ENCODE measurements at regions not wholly inside any gene's neighbourhood (a gene's known extent, or its start where the extent isn't known, plus 50 kb on each side); places are given as distances from the start of the nearest gene placed in this dataset.

DNA sequence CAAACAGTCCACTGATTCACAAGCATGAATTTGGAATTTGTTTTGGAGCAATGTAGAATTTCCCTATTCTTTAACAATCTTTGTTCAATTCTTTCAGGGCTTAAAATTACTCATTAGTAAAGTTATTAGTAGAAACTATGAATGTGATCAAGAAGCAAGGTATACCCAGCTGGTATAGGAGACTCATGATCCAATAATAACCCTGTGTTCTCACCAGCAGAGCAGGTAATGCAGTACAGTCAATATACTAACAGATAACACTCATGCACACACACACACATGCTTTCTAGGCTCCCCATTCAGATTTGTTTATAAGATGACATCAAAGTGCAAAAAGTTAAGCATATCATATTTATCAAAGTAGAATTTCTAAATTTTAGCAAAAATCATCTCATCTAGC lies 445.2 kb downstream of the ELAVL2 start:
- Histone ChIP-seq H3K27me3 (ENCODE audit: control insufficient read depth, insufficient read depth, low read length) (no peaks in the 10 kb centered on the region), H3K4me3 (ENCODE audit: low read length) (no peak overlapping the region), H3K27ac (ENCODE audit: low read length) (no peak overlapping the region), H3K36me3 (ENCODE audit: control insufficient read depth, low read depth, low read length) (no peaks in the 10 kb centered on the region), H3K9me3 (ENCODE audit: control insufficient read depth, low read depth, low read length) (no peaks in the 10 kb centered on the region), H3K4me1 (ENCODE audit: control insufficient read depth, low read depth, low read length) (no peaks in the 10 kb centered on the region), H3K9ac (ENCODE audit: low read length) (no peak overlapping the region)

DNA sequence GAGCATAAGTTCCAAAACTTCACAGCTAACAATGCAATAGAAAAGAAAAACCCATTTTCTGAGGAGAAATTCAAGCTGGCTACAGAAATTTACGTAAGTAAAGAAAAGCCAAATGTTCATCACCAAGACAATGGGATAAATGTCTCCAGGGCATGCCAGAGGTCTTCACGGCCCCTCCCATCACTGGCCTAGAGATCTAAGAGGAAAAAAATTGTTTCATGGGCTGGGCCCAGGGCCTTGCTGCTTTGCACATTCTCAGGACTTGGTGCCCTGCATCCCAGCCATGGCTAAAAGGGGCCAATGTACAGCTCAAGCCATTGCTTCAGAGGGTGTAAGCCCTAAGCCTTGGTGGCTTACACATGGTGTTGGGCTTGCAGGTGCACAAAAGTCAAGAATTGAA lies 443.6 kb downstream of the ELAVL2 start:
- no peaks in the 10 kb centered on the region for H3K4me1 ChIP-seq (ENCODE audit: control insufficient read depth, low read depth, low read length)
- H3K9me3 ChIP-seq (ENCODE audit: control insufficient read depth, low read depth, low read length), result no peaks in the 10 kb centered on the region
- no peak overlapping the region for H3K4me3 ChIP-seq (ENCODE audit: low read length)
- no peak overlapping the region for H3K9ac ChIP-seq (ENCODE audit: low read length)
- H3K27me3 ChIP-seq (ENCODE audit: control insufficient read depth, insufficient read depth, low read length), result no peaks in the 10 kb centered on the region
- H3K27ac ChIP-seq (ENCODE audit: low read length), result no peak overlapping the region
- H3K36me3 ChIP-seq (ENCODE audit: control insufficient read depth, low read depth, low read length), result no peaks in the 10 kb centered on the region

DNA sequence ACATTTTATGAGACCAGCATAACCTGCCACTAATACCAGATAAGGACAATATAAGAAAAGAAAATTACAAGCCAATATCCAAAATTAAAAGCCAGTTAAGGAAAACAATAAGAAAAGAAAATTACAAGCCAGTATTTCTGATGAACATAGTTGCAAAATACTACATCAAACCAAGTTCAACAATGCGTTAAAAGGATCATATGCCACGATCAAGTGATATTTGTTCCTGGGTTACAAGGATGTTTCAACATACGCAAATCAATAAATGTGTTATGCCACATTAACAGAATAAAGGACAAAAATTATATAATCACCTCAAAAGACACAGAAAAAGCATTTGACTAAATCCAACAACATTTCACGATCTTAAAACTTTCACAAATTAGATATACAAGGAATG lies 431.9 kb downstream of the ELAVL2 start:
- H3K4me3 ChIP-seq (ENCODE audit: low read length), result no peak overlapping the region
- H3K36me3 ChIP-seq (ENCODE audit: control insufficient read depth, low read depth, low read length), result no peaks in the 10 kb centered on the region
- H3K4me1 ChIP-seq (ENCODE audit: control insufficient read depth, low read depth, low read length), result no peaks in the 10 kb centered on the region
- H3K27me3 ChIP-seq (ENCODE audit: control insufficient read depth, insufficient read depth, low read length), result no peaks in the 10 kb centered on the region
- H3K9me3 ChIP-seq (ENCODE audit: control insufficient read depth, low read depth, low read length), result no peaks in the 10 kb centered on the region
- no peak overlapping the region for H3K27ac ChIP-seq (ENCODE audit: low read length)
- no peak overlapping the region for H3K9ac ChIP-seq (ENCODE audit: low read length)

DNA sequence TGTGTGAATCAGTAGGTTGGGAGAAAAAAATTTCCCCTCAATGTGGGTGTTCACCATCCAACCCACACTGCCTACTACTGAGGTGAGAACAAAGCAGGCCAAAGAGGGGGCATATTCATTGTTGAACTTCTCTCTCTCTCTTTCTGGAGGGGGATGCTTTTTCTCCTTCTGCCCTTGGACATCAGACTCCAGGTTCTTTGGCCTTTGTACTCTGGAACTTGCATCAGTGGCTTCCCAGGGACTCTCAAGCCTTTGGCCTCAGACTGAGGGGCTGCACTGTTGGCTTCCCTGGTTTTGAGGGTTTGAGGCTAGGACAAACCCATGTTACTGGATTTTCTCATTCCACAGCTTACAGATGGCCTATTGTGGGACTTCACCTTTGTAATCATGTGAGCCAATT lies 417.2 kb downstream of the ELAVL2 start:
- Histone ChIP-seq H3K27ac (ENCODE audit: low read length) (no peak overlapping the region), H3K4me1 (ENCODE audit: control insufficient read depth, low read depth, low read length) (no peaks in the 10 kb centered on the region), H3K9me3 (ENCODE audit: control insufficient read depth, low read depth, low read length) (no peaks in the 10 kb centered on the region), H3K9ac (ENCODE audit: low read length) (no peak overlapping the region), H3K27me3 (ENCODE audit: control insufficient read depth, insufficient read depth, low read length) (no peaks in the 10 kb centered on the region), H3K4me3 (ENCODE audit: low read length) (no peak overlapping the region), H3K36me3 (ENCODE audit: control insufficient read depth, low read depth, low read length) (no peaks in the 10 kb centered on the region)

DNA sequence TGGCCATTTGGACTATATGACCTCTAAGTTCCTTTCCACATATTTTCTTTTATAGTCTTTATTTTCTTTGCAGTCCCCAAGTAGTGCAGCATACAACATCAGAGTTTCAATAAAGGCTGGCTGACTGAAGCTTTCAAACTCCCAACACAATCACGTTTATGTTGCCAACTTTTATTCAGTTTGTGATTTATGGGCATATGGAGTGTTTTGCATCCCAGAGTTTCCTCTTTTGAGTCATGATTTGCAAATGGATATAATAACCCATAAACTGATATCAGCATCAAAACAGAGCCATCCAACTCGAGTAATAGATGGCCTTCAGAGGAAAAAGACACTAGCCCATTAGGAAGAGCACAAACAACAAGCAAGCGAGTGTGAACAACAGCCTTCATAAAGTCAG lies 414.0 kb downstream of the ELAVL2 start:
- no peaks in the 10 kb centered on the region for H3K27me3 ChIP-seq (ENCODE audit: control insufficient read depth, insufficient read depth, low read length)
- H3K36me3 ChIP-seq (ENCODE audit: control insufficient read depth, low read depth, low read length), result no peaks in the 10 kb centered on the region
- H3K9ac ChIP-seq (ENCODE audit: low read length), result no peak overlapping the region
- H3K9me3 ChIP-seq (ENCODE audit: control insufficient read depth, low read depth, low read length), result no peaks in the 10 kb centered on the region
- H3K27ac ChIP-seq (ENCODE audit: low read length), result no peak overlapping the region
- H3K4me3 ChIP-seq (ENCODE audit: low read length), result no peak overlapping the region
- no peaks in the 10 kb centered on the region for H3K4me1 ChIP-seq (ENCODE audit: control insufficient read depth, low read depth, low read length)

DNA sequence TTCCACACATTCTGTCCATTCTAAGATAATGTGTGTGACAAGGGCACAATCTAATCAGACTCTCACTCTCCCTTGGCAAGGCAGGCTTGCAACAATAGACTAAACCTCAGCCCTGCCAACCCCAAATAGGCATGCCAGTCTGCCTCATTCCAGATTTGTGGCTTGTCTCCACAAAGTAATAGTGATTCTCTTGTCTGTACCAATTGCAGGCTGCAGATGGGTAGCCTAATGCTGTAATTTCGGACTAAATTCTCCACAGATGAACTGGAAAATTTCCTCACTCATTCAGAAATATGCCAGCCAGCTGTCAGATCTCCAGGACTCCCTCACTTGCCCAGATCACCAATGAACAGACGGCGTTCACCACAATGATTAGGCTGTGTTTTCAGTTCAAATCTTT lies 413.6 kb downstream of the ELAVL2 start:
- no peaks in the 10 kb centered on the region for H3K4me1 ChIP-seq (ENCODE audit: control insufficient read depth, low read depth, low read length)
- H3K27me3 ChIP-seq (ENCODE audit: control insufficient read depth, insufficient read depth, low read length), result no peaks in the 10 kb centered on the region
- no peak overlapping the region for H3K9ac ChIP-seq (ENCODE audit: low read length)
- no peak overlapping the region for H3K27ac ChIP-seq (ENCODE audit: low read length)
- no peak overlapping the region for H3K4me3 ChIP-seq (ENCODE audit: low read length)
- no peaks in the 10 kb centered on the region for H3K36me3 ChIP-seq (ENCODE audit: control insufficient read depth, low read depth, low read length)
- H3K9me3 ChIP-seq (ENCODE audit: control insufficient read depth, low read depth, low read length), result no peaks in the 10 kb centered on the region

DNA sequence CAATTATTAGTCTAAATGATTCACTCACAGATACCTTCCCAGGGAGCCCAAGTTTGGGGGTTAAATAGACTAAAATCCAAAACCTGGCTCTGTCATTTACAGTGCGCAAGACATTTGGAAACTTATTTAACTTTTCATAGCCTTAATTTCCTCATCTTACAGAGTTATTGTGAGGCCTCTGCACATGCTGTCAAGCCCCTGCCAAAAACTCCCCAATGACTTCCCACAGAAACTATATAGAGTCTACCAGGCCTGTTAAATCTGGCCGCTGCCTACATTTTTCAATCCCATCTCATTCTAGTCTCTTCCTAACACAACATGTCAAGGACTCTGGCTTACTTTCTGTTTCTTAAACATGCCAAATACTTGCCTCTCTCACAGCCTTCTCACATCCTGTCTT lies 412.5 kb downstream of the ELAVL2 start:
- H3K27me3 ChIP-seq (ENCODE audit: control insufficient read depth, insufficient read depth, low read length), result no peaks in the 10 kb centered on the region
- no peak overlapping the region for H3K9ac ChIP-seq (ENCODE audit: low read length)
- no peaks in the 10 kb centered on the region for H3K36me3 ChIP-seq (ENCODE audit: control insufficient read depth, low read depth, low read length)
- H3K27ac ChIP-seq (ENCODE audit: low read length), result no peak overlapping the region
- H3K9me3 ChIP-seq (ENCODE audit: control insufficient read depth, low read depth, low read length), result no peaks in the 10 kb centered on the region
- H3K4me3 ChIP-seq (ENCODE audit: low read length), result no peak overlapping the region
- H3K4me1 ChIP-seq (ENCODE audit: control insufficient read depth, low read depth, low read length), result no peaks in the 10 kb centered on the region

DNA sequence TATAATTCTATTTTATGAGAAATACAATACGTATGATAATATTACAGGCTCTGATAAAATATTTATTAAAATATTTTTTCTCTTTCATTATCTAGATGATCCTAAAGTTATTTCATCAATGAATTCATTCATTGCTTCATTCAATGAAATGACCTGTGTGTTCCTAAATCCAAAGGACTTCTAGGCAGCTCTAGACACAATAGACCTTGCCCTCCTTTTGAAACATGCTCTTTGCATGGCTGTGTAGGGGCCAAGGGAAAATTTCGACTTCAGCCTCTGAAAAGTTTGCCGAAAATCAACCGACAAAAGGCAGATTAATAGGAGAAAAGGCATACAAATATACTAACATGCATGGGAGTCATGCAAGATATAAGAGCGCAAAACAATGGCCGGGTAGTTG lies 402.0 kb downstream of the ELAVL2 start:
- no peaks in the 10 kb centered on the region for H3K27me3 ChIP-seq (ENCODE audit: control insufficient read depth, insufficient read depth, low read length)
- no peak overlapping the region for H3K9ac ChIP-seq (ENCODE audit: low read length)
- H3K9me3 ChIP-seq (ENCODE audit: control insufficient read depth, low read depth, low read length), result no peaks in the 10 kb centered on the region

DNA sequence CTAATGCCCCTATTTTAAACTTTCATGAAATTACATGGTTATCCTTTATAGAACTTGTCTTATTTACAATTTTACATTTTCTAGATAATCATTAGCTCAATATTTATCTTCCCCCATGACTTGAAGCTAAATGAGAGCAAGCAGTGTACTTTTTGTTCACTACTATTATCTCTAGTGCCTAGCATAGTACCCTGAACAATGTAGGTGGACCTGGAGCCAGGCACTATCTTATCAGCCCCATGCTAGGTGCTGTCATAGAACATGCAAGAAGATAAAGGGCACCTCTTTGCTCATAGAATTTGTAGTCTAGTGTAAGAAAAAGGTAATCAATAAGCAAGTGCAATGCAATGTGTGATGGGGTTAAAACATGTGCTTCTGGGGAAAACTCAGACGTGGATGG lies 399.9 kb downstream of the ELAVL2 start:
- H3K36me3 ChIP-seq (ENCODE audit: control insufficient read depth, low read depth, low read length), result no peaks in the 10 kb centered on the region
- no peaks in the 10 kb centered on the region for H3K9me3 ChIP-seq (ENCODE audit: control insufficient read depth, low read depth, low read length)
- H3K4me1 ChIP-seq (ENCODE audit: control insufficient read depth, low read depth, low read length), result no peaks in the 10 kb centered on the region
- no peak overlapping the region for H3K9ac ChIP-seq (ENCODE audit: low read length)
- no peak overlapping the region for H3K4me3 ChIP-seq (ENCODE audit: low read length)
- H3K27me3 ChIP-seq (ENCODE audit: control insufficient read depth, insufficient read depth, low read length), result no peaks in the 10 kb centered on the region
- H3K27ac ChIP-seq (ENCODE audit: low read length), result no peak overlapping the region

More for the DNA sequence above, 402.0 kb downstream of the ELAVL2 start:
- H3K27ac ChIP-seq (ENCODE audit: low read length), result no peak overlapping the region
- H3K36me3 ChIP-seq (ENCODE audit: control insufficient read depth, low read depth, low read length), result no peaks in the 10 kb centered on the region
- H3K4me3 ChIP-seq (ENCODE audit: low read length), result no peak overlapping the region
- H3K4me1 ChIP-seq (ENCODE audit: control insufficient read depth, low read depth, low read length), result no peaks in the 10 kb centered on the region

DNA sequence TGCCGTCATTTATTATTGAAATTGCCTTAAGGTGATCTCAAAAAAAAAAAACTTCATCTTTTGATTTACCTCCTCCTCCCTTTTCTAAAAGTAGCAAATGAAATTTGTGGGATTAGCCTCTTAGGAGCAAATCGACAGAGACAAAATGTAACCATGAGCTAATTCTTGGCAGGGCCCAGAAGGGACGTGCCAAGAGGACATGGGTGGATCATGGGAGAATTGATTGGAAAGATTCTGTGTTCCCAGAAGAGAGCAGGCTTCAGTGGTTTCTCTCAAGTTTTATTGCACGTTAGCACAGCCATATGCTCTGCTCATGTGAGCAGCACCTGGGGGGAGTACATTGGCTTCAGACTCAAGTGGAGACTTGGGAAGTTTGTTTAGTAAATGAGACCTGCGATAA lies 394.6 kb downstream of the ELAVL2 start:
- Histone ChIP-seq H3K4me1 (ENCODE audit: control insufficient read depth, low read depth, low read length) (no peaks in the 10 kb centered on the region), H3K27ac (ENCODE audit: low read length) (no peak overlapping the region), H3K9me3 (ENCODE audit: control insufficient read depth, low read depth, low read length) (no peaks in the 10 kb centered on the region), H3K9ac (ENCODE audit: low read length) (no peak overlapping the region), H3K27me3 (ENCODE audit: control insufficient read depth, insufficient read depth, low read length) (no peaks in the 10 kb centered on the region), H3K36me3 (ENCODE audit: control insufficient read depth, low read depth, low read length) (no peaks in the 10 kb centered on the region), H3K4me3 (ENCODE audit: low read length) (no peak overlapping the region)

DNA sequence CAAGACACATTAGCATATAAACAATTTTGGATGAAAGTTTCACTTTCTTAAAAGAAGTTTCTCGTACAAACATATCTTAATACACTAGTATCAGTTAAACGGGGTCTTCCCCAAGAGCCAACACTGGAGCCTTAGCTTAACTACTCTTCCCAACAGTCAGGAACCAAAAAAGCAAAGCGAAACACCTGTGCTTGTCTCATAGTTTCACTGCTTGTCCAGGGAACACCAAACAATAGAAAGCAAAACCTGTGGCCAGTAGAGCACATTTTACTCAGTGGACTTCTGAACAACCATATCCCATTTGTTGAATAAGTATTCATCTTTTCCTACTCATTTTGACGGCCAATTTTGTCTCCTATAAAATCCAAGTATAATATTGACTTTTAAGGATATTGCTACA lies 391.4 kb downstream of the ELAVL2 start:
- no peak overlapping the region for H3K4me3 ChIP-seq (ENCODE audit: low read length)
- no peaks in the 10 kb centered on the region for H3K9me3 ChIP-seq (ENCODE audit: control insufficient read depth, low read depth, low read length)
- no peak overlapping the region for H3K27ac ChIP-seq (ENCODE audit: low read length)
- no peaks in the 10 kb centered on the region for H3K4me1 ChIP-seq (ENCODE audit: control insufficient read depth, low read depth, low read length)
- no peaks in the 10 kb centered on the region for H3K36me3 ChIP-seq (ENCODE audit: control insufficient read depth, low read depth, low read length)
- no peak overlapping the region for H3K9ac ChIP-seq (ENCODE audit: low read length)
- H3K27me3 ChIP-seq (ENCODE audit: control insufficient read depth, insufficient read depth, low read length), result no peaks in the 10 kb centered on the region

DNA sequence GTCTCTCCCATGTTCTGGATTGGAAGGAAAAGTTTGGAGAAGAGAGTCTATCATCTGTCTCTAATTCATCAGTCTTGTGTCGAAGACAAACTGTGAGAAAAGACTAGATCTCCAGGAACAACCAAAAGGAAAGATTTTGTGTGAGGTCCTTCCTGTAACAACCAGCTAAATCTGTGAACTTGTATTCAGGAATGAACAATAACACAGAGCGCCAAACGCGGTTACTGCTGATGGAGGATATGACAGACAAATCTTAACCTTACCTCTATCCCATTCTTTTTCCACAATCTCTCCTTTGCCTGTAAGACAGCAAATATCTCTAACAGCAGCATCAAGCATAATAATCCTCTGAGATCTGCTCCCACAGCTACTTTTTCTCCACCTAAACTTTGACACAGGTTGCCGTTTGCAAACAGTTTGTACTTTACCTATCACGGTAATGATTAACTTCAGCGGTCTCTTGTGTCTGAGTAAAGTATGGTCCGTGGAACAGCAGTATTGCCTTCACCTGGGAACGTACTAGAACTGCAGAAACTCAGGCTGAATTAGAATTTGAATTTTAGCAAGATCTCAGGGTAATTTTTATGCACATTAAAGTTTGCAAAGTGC lies 387.6 kb downstream of the ELAVL2 start:
- H3K9ac ChIP-seq (ENCODE audit: low read length), result no peak overlapping the region
- H3K9me3 ChIP-seq (ENCODE audit: control insufficient read depth, low read depth, low read length), result no peaks in the 10 kb centered on the region
- no peaks in the 10 kb centered on the region for H3K36me3 ChIP-seq (ENCODE audit: control insufficient read depth, low read depth, low read length)
- no peak overlapping the region for H3K27ac ChIP-seq (ENCODE audit: low read length)
- H3K4me3 ChIP-seq (ENCODE audit: low read length), result no peak overlapping the region
- no peaks in the 10 kb centered on the region for H3K4me1 ChIP-seq (ENCODE audit: control insufficient read depth, low read depth, low read length)
- no peaks in the 10 kb centered on the region for H3K27me3 ChIP-seq (ENCODE audit: control insufficient read depth, insufficient read depth, low read length)
